ENCODE measurements at regions not wholly inside any gene's neighbourhood (a gene's known extent, or its start where the extent isn't known, plus 50 kb on each side); places are given as distances from the start of the nearest gene placed in this dataset.
"Not testable (repeated sequence)": the region's sequence is repeated elsewhere in the genome, so short reads cannot be mapped to it uniquely, and the experiment has no call there.

DNA sequence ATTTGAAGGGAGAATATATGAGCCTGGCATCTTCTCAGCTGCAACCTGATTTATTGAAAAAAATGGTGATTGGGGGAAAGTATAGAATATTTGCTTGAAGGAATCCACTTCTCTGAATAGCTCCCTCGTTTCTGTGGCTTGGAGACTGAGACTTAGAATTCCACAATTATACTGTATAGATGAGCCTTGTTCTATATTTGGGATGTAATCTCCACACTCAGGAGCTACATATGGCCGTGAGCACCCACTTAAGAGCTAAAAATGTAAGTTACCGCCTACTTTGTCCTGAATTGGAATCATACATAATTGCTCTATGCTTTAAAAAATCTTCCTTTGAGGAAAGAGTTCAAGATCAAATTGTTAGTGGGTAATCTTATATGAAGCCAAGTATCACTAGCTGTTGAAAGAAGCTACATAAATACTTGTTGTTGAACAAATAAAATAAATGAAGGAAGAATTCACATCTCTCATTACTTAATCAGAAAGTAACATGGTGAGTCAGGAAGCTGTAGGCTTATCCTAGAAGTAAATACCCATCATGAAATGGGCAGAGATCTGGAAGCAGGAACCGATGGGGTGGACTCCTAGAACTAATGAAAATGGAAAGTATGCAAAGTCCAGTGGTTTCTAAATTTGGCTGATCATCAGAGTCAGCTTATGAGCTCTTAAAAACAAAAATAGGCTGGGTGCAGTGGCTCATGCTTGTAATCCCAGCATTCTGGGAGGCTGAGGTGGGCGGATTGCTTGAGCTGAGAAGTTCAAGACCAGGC is 254.3 kb downstream of the SOX4 start:
- no peak for DNase-seq (ENCODE audit: low spot score)

DNA sequence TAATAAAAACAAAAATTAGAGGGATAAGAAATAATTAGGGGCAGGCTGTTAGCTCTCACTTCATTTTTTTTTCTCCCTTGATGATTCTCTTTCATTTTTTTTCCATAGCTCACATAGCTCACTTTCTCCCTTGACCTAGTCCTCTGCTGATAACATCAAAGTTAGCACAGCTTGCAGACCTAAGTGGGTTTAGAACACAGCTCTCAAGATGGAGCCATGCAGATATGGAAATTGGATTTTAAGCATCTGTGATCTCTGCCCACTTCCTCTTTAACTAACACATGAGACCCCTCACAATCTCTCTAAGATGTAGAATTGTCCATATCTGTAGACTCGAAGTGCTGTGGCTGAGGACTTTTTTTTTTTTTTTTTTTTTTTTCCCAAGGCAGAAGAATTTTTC is 257.1 kb downstream of the SOX4 start:
- DNase-seq (ENCODE audit: low spot score) = no peak

DNA sequence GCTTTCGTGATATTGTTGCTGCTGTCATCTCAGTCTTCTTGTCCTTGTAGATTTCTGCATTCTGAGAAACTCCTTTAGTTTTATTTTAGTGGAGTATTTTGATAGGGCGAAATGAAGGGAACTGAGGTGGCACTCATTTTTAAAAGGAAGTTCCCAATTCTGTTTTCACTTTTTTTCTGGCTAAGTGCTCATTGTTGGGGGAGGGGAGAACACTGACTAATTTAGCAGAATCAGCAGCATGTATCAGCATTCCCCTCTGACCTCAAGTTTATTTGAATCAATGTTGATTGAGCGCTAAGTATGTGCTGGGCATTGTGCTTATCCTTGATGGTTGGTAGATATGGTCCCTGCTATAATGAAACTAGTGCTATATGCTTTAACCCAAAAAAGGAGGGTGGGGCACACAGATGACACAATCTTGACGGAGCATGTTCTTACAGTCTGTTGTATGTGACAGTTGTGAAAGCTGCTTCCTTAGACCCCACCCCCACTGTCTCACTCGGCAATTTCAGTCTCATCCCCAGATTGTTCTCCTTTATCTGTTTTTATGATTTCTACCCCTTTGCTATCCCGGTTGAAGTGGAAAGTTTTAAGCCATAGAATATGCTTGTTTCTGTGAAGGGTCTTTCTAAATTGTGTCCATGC is 262.4 kb downstream of the SOX4 start:
- DNase-seq (ENCODE audit: low spot score) = peak; percentile 31

DNA sequence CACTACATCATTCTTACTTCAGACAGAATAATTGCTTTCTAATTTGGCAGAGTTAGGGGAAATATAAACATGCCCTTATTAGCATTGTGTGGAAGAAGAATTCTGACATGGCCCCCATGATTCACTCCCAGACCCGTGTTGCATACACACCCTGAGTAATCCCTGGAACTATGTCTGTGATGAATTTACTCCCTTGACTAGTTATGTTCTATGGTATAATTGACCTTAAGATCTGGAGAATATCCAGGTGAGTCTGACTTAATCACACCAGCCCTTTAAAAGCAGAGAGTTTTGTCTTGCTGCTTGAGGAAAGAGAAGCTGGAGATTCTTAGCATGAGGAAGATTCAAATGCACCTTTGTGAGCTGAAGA is 262.9 kb downstream of the SOX4 start:
- peak; percentile 81 for DNase-seq (ENCODE audit: low spot score)

DNA sequence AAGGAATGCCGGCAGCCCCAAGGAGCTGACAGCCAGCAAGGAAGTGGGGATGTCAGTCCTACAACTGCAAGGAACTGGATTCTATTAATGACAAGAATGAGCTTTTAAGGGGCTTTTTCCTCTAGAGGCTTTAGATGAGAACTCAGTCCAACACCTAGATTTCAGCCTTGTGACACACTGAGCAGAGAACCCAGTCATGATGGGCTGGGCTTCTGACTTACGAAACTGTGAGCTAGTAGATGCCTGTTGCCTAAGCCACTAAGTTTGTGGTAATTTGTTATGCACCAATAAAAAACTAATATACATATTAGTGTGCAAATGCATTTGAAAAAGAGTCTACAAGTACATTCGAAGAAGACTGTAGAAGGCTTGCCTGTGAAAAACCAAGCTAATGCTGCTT is 263.3 kb downstream of the SOX4 start:
- peak; percentile 45 for DNase-seq (ENCODE audit: low spot score)

DNA sequence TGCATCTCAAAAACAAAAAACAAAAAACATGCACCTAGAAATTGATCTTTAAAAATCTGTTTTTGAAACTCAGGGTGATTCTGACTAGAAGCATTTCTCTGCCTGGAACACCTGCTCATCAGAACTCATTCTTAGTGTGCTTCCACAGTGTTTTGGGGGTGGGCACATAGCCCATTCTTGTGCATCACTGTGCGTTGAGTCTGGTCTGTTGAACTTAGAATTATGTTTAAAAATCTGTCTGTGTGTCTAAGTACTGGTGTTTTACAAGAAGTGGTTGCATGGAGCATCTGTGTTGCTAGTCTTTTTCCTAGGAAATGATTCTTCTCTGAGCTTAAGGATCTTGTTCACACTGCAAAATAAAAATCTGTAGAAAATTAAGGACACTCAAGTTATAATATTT is 264.5 kb downstream of the SOX4 start:
- no peak for DNase-seq (ENCODE audit: low spot score)

DNA sequence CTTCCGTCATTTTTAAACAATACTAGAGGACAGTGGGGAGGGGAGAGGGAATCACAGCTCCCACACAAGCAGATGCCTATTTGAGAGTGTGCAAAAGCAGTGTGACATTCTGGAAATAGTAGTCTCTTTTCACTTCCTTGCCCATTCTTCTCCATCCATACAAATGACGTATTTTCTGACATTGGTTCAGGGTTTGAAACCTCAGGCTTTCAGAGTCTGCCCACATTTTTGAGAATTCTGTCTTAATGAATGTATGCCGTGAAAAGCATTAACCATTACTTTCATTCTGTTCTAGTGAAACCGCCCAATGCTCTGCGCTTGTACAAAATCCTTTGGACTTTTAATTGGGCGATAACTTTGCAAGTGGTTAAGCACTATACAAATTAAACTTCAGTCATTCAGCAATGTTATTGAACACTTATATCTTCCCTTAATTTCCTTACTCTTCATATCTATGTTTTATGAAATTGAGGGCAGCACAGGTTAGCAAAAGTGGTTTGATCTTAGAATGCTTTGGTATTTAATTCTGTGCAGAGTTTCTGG is 265.7 kb downstream of the SOX4 start:
- DNase-seq (ENCODE audit: low spot score) = no peak

DNA sequence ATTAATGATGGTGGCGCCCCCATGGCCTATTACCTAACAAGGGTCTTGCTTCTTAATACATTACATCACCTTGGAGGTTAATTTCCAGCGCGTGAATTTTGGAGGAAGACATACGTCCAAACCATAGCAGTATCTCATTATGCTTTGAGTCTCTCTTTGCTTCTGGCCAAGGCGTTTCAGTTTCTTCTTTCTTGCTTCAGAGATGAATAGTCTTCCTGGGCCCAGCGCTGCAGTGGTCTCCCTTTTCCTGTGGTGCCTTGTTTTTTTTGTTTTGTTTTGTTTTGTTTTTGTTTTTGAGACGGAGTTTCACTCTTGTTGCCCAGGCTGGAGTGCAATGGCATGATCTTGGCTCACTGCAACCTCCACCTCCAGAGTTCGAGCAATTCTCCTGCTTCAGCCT is 268.4 kb downstream of the SOX4 start:
- DNase-seq (ENCODE audit: low spot score) = no peak

DNA sequence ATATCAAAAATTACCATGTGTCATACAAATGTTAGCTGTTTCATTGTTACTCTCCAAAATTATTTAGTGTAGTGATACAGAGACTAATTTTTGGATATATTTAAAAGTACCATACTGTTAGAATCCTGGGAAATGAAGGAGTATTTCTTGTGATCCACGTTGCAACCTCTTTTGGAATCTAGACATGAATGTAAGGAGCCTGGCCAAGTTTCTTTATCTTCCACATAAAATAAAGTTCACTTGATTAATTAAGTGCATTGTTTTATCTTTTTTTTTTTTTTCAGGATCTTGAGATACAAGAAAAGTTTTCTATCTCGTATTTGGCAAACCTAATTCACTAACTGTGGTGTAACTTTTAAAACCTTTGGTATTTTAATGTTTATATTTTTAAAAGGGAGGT is 270.7 kb downstream of the SOX4 start:
- no peak for DNase-seq (ENCODE audit: low spot score)

DNA sequence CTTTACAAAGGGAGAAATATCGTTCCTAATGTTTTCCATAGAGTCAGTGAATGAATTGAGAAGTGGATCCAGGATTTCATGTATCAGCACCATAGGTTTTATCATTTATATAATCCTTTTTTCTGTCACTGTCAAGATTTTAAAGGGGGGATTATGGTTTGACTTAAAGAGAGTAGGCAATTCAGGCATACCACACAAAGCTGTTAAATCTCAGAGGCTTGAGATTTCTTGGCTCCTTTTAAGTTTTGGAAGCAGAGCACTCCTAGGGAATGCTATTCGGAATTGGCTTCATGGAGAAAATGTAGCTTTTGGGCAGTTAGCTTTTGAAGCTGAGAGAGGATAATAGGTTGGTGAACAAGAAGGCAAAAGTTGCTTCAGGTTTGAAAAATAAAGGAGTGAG is 274.7 kb downstream of the SOX4 start:
- no peak for DNase-seq (ENCODE audit: low spot score)

DNA sequence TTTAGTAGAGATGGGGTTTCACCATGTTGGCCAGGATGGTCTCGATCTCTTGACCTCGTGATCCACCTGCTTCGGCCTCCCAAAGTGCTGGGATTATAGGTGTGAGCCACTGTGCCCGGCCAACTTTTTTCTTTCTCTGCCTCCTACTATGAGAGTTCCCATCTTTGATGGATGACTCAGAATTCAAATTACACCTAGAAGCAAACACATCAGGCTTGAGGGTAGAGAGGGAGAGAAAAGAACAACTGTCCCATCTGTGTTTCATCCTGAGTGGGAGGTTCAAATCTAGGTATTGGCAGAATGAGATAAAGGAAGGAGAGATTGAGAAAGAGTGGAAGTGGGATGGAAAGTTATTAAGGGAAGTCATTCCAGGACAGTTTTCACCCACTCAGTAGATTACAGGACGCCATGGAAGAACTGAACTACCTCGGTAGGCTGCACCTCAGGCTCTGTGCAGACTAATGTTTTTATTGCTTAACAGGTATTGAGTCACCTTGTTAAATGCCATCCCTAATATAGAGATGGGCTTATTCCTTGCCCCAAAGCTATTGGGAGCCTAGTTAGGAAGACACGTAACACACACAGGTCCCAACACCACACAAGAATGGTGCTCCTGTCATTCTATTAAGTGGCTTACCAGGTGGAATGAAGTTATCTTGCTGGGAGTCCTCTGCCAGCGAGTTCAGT is 275.7 kb downstream of the SOX4 start:
- DNase-seq (ENCODE audit: low spot score) = no peak

DNA sequence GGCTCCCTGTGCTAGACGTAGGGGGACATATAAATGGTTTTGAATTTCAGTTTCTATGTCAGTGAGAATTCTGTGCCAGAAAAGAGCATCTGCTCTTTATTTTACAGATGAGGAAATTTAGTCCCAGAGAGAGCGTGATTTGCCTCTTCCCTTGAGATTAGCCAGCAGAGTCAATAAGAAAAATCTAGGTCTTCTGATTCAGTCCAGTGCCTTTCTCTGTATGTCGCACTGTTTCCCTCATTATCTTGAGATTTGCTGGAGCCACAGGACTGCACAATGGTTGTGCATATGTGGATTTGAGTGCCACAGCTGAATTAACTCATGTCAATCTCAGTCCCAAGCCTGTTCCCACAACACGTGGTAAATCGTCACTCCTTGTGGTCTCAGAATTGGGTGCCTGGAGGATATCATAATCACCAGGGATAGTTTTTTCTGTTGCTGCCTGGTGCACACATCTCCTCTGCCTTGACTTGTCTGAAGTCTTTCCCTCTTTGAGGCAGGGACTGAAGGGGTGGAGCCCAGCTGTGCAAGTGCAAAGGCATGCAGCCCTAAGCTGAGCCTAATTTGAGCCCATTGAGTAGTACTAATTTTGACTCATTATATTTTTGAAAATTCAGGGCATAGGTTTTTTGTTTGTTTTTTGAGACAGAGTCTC is 276.7 kb downstream of the SOX4 start:
- no peak for DNase-seq (ENCODE audit: low spot score)

DNA sequence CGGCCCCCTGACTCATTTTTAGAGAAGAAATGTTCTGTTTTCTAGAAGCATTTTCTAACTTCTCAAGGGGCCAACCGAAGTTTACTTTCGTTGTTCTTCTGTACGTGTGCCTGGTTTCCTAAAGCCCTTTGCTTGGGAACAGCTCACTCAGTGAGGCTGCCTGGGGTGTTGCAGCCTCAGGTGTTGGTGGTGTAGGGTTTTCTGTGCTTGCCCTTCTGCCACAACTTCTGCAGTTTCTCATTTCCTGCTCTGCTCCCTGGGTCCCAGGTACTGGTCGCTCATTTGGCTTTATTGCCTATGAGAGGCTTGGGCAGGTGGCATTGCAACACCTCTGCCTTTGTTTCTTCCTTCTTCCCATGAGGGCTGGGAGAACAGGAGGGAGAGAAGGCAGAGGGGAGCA is 278.3 kb downstream of the SOX4 start:
- no peak for DNase-seq (ENCODE audit: low spot score)

DNA sequence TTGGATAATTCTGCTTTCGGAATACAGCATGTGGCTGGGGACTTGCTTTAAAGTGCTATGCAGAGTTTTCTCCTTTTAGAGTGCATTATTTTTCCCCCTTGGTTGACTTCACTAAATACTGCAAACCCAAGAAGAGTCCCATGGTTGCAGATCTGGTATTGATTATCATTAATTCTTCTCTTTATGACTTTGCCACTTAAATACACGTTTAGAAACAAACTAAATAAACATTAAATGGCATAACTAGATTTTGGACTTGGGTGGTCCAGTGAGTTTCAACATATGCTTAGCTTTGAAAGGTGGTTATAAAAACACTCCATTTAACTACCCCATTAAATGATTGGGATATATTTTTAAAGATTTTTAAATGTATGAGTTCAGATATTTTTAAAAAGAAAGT is 279.2 kb downstream of the SOX4 start:
- DNase-seq (ENCODE audit: low spot score) = no peak

DNA sequence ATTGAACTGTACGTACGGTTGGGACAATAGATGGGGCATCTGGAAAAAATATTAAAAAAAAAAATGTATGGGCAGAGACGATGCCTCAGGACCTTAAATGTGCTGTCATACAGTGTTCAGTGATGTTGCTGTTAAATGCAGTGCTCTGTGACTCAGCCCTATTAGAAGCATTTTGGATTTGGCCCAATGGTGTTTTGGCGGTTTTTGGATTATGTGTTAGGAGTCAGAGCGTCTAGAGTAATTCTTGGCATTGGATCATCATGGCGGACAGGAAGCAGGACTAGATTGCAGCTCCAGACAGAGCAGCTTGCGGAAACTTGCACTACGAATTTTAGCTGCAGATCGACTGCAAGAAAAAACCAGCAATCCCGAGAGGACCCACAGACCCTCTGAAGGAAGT is 280.0 kb downstream of the SOX4 start:
- peak; percentile 66 for DNase-seq (ENCODE audit: low spot score)

DNA sequence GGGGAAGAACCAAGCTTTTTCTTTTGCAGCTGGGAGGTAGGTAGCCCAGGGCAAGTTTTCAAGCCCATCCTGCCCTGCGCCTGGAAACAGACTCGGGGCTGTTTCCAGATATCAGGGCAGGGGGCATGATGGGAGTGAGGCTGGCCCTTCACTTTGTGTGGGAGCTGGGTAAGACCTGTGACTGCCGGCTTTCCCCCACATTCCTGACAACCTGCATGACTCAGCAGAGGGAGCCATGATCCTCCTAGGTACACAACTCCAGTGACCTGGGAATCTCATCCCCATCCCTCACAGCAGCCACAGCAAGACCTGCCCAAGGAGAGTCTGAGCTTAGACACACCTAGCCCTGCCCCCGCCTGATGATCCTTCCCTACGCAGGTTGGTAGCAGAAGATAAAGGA is 280.8 kb downstream of the SOX4 start:
- DNase-seq (ENCODE audit: low spot score) = no peak

DNA sequence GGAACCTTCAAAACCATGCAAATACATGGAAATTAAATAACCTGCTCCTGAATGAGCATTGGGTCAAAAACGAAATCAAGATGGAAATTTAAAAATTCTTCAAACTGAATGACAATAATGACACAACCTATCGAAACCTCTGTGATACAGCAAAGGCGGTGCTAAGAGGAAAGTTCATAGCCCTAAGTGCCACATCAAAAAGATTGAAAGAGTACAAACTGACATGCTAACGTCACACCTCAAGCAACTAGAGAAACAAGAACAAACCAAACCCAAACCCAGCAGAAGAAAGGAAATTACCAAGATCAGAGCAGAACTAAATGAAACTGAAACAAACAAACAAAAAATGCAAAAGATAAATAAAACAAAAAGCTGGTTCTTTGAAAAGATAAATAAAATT is 283.5 kb downstream of the SOX4 start:
- DNase-seq (ENCODE audit: low spot score) = not testable (repeated sequence)

DNA sequence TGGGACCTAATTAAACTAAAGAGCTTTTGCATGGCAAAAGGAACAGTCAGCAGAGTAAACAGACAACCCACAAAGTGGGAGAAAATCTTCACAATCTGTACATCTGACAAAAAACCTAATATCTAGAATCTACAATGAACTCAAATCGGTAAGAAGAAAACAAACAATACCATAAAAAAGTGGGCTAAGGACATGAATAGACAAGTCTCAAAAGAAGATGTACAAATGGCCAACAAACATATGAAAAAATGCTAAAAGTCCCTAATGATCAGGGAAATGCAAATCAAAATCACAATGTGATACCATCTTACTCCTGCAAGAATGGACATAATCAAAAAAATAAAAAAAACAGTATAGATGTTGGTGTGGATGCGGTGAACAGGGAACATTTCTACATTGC is 286.7 kb downstream of the SOX4 start:
- DNase-seq (ENCODE audit: low spot score) = not testable (repeated sequence)

DNA sequence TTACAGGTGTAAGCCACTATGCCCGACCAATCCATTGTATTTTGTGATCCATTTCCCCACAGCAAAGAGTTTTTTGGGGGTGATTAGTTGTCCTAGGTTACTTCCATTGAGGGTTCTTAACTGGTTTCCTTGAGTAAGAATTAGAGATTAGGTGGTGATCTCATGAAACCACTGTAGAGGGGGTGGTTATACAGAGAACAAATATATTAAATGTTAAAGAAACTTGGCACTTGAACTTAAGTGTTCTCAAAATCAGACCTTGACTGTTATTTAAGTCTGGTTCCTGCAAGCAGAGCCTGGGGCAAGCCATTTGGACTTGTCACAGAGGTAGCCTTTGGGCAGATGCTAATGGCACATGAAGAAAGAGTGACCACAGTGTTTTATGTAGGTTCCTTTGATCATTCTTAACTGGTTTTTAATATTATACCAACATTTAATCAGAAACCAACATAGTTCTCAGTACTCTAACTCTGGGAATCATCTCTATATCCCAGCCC is 288.5 kb downstream of the SOX4 start:
- DNase-seq (ENCODE audit: low spot score) = no peak

DNA sequence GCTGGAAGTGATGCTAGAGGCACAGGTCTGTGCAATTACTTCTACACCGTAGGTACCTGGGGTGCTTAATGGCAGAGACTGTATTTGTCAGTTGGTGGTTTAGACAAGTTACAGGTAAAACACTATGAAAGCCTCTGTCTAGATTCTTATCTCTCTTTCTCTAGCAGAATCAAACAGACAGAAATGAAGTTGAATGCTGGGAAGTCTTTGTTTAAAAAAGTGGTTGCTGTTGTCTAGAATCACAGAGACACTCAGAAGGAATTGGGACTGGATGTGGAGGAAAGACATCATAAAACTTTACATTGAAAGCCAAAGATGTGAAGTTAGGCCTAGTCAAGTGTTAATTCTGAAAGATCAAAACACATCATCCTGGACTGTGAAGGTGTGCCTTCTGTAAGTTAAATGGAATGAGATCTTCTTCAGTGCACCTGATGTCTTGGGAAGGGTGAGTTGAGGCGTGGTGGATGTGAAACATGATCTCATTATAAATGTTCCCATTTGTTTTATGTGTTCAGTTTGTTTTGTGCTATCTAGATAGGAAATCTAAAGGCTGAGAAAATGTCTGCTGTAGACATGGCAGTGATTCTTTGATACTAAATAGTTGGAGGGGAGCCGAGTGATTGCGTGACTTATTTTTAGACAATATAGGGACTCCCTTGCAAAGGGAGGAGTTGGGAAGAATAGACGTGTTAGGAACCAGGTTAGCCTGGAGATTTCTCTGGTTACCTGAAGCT is 290.2 kb downstream of the SOX4 start:
- no peak for DNase-seq (ENCODE audit: low spot score)

DNA sequence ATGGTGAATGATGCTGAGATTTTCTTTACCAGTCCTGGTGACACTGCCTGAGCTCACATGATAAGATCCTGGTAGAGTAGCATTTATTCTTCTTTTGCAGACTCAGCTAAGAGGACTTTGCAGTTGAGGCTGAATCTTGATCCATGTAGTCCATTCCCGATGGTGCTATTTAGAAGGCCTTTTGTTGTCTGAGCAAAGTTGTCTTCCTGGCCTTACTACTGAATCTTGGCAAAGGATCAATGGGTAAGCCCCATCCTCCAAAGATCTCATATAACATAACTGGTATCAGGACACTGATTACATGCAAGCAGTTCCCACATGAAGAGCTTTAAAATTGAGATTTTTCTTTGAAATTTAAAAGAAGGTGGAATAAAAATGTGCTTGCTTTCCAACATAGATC is 291.6 kb downstream of the SOX4 start:
- DNase-seq (ENCODE audit: low spot score) = no peak
